Chondrocyte (in vitro differentiated cells): ENCODE measurements at regions not wholly inside any gene's neighbourhood (a gene's known extent, or its start where the extent isn't known, plus 50 kb on each side); places are given as distances from the start of the nearest gene placed in this dataset.

ENCODE experiments used
- DNase-seq: peaks from one replicate; pipeline ENCODE4 v3.0.0; 2021; ENCODE audit warnings: mixed read lengths, low spot score
- H3K27ac Mint-ChIP-seq: one replicate; pipeline ENCODE4 v1.8.0; 2021; ENCODE audit warnings: mild to moderate bottlenecking, moderate library complexity, mixed read lengths; ENCODE audit not compliant: unreplicated experiment
- H3K27me3 Mint-ChIP-seq: 2 replicates; pipeline ENCODE4 v1.8.0; 2021; ENCODE audit warnings: low read depth, mixed read lengths
- H3K36me3 Mint-ChIP-seq: 2 replicates; pipeline ENCODE4 v1.8.0; 2021; ENCODE audit warnings: low read depth, mixed read lengths
- H3K4me1 Mint-ChIP-seq: 2 replicates; pipeline ENCODE4 v1.8.0; 2021; ENCODE audit warnings: low read depth, mild to moderate bottlenecking, mixed read lengths
- H3K4me3 Mint-ChIP-seq: one replicate; pipeline ENCODE4 v1.8.0; 2021; ENCODE audit warnings: mild to moderate bottlenecking, moderate library complexity, mixed read lengths; ENCODE audit not compliant: unreplicated experiment
- H3K9me3 Mint-ChIP-seq: 2 replicates; pipeline ENCODE4 v1.8.0; 2021; ENCODE audit warnings: low read depth, mixed read lengths
- CTCF ChIP-seq: fragments of 200-600 bp; sonication (generic); IDR thresholded peaks from 2 replicates; pipeline ENCODE4 v1.5.0; 2021; ENCODE audit warnings: antibody characterized with exemption, mild to moderate bottlenecking, moderate library complexity

GRCh38 chr7:21361413-21362125 is 66.3 kb upstream of the SP4 start:
- no peak for DNase-seq
- no peak overlapping the region for H3K4me3 Mint-ChIP-seq

GRCh38 chr7:21364801-21365271 is 63.0 kb upstream of the SP4 start:
- peaks cover 7% of the 10 kb centered on the region for H3K4me1 Mint-ChIP-seq
- H3K27me3 Mint-ChIP-seq = no peaks in the 10 kb centered on the region
- TF ChIP-seq CTCF = no peak
- H3K27ac Mint-ChIP-seq = no peak overlapping the region
- H3K4me3 Mint-ChIP-seq = no peak overlapping the region
- peaks cover 13% of the 10 kb centered on the region for H3K9me3 Mint-ChIP-seq
- H3K36me3 Mint-ChIP-seq = no peaks in the 10 kb centered on the region
- no peak for DNase-seq

More at GRCh38 chr7:21361413-21362125, 66.3 kb upstream of the SP4 start:
- Mint-ChIP-seq H3K36me3 (no peaks in the 10 kb centered on the region), H3K27ac (no peak overlapping the region), H3K27me3 (peaks cover 2% of the 10 kb centered on the region), H3K9me3 (peaks cover 13% of the 10 kb centered on the region), H3K4me1 (peaks cover 7% of the 10 kb centered on the region)
- TF ChIP-seq CTCF = no peak

GRCh38 chr7:21365866-21366624 is 61.8 kb upstream of the SP4 start:
- H3K4me3 Mint-ChIP-seq = no peak overlapping the region
- H3K4me1 Mint-ChIP-seq = peaks cover 7% of the 10 kb centered on the region
- DNase-seq = no peak
- no peak overlapping the region for H3K27ac Mint-ChIP-seq
- TF ChIP-seq CTCF = no peak
- no peaks in the 10 kb centered on the region for H3K27me3 Mint-ChIP-seq
- H3K36me3 Mint-ChIP-seq = no peaks in the 10 kb centered on the region
- H3K9me3 Mint-ChIP-seq = peaks cover 13% of the 10 kb centered on the region

- no peaks in the 10 kb centered on the region for H3K27me3 Mint-ChIP-seq
- H3K4me1 Mint-ChIP-seq = peaks cover 7% of the 10 kb centered on the region
- no peaks in the 10 kb centered on the region for H3K36me3 Mint-ChIP-seq
- no peak for TF ChIP-seq CTCF
- peaks cover 11% of the 10 kb centered on the region for H3K9me3 Mint-ChIP-seq
- no peak overlapping the region for H3K27ac Mint-ChIP-seq
- H3K4me3 Mint-ChIP-seq = no peak overlapping the region
- DNase-seq = no peak
Observed at GRCh38 chr7:21367081-21367480, 60.8 kb upstream of the SP4 start.

- H3K36me3 Mint-ChIP-seq = no peaks in the 10 kb centered on the region
- no peak for DNase-seq
- no peaks in the 10 kb centered on the region for H3K27me3 Mint-ChIP-seq
- no peak for TF ChIP-seq CTCF
- peaks cover 11% of the 10 kb centered on the region for H3K9me3 Mint-ChIP-seq
- H3K4me1 Mint-ChIP-seq = peaks cover 7% of the 10 kb centered on the region
- H3K27ac Mint-ChIP-seq = no peak overlapping the region
- H3K4me3 Mint-ChIP-seq = no peak overlapping the region
Observed at GRCh38 chr7:21367537-21367936, 60.3 kb upstream of the SP4 start.
